Effector memory CD4-positive, alpha-beta T cell (primary cell): ENCODE measurements at regions not wholly inside any gene's neighbourhood (a gene's known extent, or its start where the extent isn't known, plus 50 kb on each side); places are given as distances from the start of the nearest gene placed in this dataset.

ENCODE experiments used
- DNase-seq, 3 donors: peaks; one replicate each; pipeline ENCODE4 v3.0.0-alpha.2; 2020
- H3K27ac ChIP-seq: 2 replicates; pipeline ENCODE4 v1.7.0; 2013; ENCODE audit warnings: mild to moderate bottlenecking, low read length, moderate library complexity; ENCODE audit not compliant: insufficient read depth, poor library complexity, severe bottlenecking
- H3K27me3 ChIP-seq: replicated peaks from 2 replicates; pipeline ENCODE4 v1.7.0; 2013; ENCODE audit warnings: mild to moderate bottlenecking, low read length; ENCODE audit not compliant: insufficient read depth, control insufficient read depth, poor library complexity, severe bottlenecking
- H3K36me3 ChIP-seq: 2 replicates; pipeline ENCODE4 v1.7.0; 2013; ENCODE audit warnings: mild to moderate bottlenecking, low read length, moderate library complexity; ENCODE audit not compliant: control insufficient read depth, insufficient read depth
- H3K4me1 ChIP-seq: 2 replicates; pipeline ENCODE4 v1.7.0; 2013; ENCODE audit warnings: low read length, mild to moderate bottlenecking; ENCODE audit not compliant: control insufficient read depth, insufficient read depth, poor library complexity, severe bottlenecking
- H3K4me3 ChIP-seq: 2 replicates; pipeline ENCODE4 v1.7.0; 2013; ENCODE audit warnings: low read length, low read depth, mild to moderate bottlenecking; ENCODE audit not compliant: insufficient read depth, poor library complexity, severe bottlenecking
- H3K9me3 ChIP-seq: 2 replicates; pipeline ENCODE4 v1.7.0; 2013; ENCODE audit warnings: mild to moderate bottlenecking, low read length, moderate library complexity; ENCODE audit not compliant: control insufficient read depth

- Histone ChIP-seq H3K36me3 (no peaks in the 10 kb centered on the region), H3K27ac (no peak overlapping the region), H3K27me3 (no peaks in the 10 kb centered on the region), H3K4me1 (peaks cover 17% of the 10 kb centered on the region), H3K4me3 (no peak overlapping the region), H3K9me3 (no peaks in the 10 kb centered on the region)
- no peak for DNase-seq
Observed at GRCh38 chr1:235925016-235925415, 58.3 kb upstream of the LYST start.

- Histone ChIP-seq H3K9me3 (no peaks in the 10 kb centered on the region), H3K27me3 (no peaks in the 10 kb centered on the region), H3K4me1 (peaks cover 17% of the 10 kb centered on the region), H3K27ac (peak overlapping the region; percentile 37), H3K4me3 (no peak overlapping the region), H3K36me3 (no peaks in the 10 kb centered on the region)
- DNase-seq = peak in 1 of 3 donors; percentile 9
Observed at GRCh38 chr1:235923466-235924021, 56.8 kb upstream of the LYST start.

DNA sequence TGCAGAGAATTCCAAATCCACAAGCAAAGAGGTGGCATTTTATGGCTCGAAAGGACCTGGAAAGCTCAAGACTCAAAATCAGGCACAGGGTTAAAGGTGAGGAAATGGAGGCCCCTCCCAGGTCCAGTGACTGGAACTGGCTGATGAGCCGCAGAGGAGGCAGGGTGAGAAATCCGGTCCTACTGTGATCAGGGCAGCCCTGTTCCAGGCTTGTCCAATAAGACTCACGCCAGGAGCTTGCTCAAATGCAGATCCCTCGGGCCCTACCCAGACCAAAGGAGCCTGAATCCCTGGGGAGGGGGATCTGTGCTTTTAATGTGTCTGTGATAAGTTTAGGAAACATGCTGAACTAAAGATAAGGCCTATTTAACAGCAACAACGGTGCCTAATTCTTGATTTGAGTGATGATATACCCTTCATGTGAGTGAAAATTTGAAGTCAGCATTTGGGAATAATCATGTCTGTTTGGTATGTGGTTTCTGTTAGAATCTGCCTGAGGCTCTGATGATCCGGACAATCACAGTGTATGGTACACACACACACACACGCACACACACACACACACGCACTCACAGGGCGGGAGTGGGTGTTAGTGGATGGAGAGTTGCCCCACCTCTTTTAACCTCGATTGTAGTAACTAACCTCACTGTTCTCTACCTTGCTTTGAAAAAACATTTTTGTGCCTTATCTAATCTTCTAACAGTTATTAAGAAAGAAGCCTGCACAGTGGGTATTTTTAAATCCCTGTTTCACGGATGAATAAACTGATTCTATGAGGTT is 54.1 kb upstream of the LYST start:
- peaks cover 17% of the 10 kb centered on the region for H3K4me1 ChIP-seq
- H3K36me3 ChIP-seq = no peaks in the 10 kb centered on the region
- DNase-seq = no peak
- H3K9me3 ChIP-seq = no peaks in the 10 kb centered on the region
- H3K27ac ChIP-seq = no peak overlapping the region
- no peak overlapping the region for H3K4me3 ChIP-seq
- no peaks in the 10 kb centered on the region for H3K27me3 ChIP-seq

DNA sequence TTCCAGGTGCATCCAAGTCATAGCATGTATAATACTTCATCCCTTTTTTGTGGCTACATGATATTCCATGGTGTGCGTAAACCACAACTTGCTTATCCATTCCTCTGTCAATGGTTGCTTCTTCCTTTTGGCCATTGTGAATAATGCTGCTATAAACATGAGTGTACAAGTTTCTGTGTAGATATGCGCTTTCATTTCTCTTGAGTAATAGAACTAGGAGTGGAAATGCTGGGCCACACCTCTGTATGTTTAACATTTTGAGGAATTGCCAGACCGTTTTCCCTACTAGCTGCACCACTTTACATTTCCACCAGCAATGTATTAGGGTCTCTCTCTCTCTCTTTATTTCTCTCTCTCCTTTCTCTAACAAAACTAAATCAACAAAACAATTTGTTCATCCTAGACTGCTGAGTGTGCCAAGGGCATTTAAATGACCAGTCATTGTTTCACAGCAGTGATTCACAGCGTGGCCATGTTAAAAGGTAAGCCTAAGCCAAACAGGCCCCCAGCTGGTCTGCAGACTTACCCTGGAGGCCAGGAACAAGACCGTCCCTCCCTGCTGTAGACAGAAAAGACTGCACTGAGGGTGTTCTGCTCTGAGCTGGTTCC is 53.2 kb upstream of the LYST start:
- no peak overlapping the region for H3K4me3 ChIP-seq
- H3K27ac ChIP-seq = no peak overlapping the region
- no peak for DNase-seq
- H3K27me3 ChIP-seq = no peaks in the 10 kb centered on the region
- H3K4me1 ChIP-seq = peaks cover 17% of the 10 kb centered on the region
- no peaks in the 10 kb centered on the region for H3K9me3 ChIP-seq
- H3K36me3 ChIP-seq = no peaks in the 10 kb centered on the region

DNA sequence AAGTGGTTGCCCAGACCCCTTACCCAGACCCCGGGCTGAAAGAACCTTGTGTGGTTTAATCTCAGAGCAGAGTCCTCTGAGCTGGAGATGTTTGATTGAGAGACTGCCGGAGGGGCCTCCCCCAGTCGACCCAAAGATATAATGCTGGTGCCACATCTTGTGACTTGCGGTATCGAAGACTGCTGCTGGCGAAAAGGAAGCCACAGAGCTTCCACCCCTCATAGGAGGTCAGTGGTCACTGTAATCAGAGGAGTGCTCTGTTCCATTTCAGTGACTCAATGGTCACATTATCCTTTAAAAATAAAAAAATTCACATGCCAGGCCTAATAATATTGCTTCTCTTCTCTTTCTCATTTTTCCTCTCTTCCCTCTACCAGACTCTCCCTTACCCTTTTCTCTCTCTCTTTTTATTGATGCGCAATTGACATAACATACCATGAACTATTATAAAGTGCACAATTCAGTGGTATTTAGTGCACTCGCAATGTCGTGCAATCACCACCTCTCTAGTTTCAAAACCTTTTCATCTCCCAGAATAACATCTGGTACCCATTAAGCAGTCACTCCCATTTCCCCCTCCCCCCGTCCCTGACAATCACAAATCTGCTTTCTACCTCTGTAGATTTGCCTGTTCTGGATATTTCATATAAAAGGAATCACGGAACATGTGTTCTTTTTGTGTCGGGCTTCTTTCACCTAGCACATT is 52.6 kb upstream of the LYST start:
- peaks cover 13% of the 10 kb centered on the region for H3K4me1 ChIP-seq
- no peaks in the 10 kb centered on the region for H3K9me3 ChIP-seq
- no peak overlapping the region for H3K27ac ChIP-seq
- no peak overlapping the region for H3K4me3 ChIP-seq
- no peaks in the 10 kb centered on the region for H3K36me3 ChIP-seq
- no peak for DNase-seq
- H3K27me3 ChIP-seq = no peaks in the 10 kb centered on the region

DNA sequence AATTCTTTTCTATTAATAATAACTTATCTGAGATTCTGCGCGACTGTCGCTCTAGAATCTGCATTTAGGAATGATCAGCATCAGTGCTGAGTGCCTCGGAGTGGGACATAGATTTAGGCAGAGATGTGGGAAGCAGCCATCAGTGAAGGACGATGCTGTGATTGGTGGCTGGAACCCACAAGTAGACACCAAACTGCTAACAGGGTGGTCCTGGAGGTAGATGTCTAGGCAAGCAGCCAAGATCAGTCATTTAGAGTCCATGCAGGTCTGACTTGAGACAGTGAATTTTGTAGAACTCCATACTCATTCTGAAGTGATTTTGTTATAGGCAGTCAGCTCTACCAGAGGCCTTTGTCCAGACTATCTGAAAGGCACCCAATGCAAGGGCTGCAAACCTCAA is 51.8 kb upstream of the LYST start:
- Histone ChIP-seq H3K4me3 (no peak overlapping the region), H3K9me3 (no peaks in the 10 kb centered on the region), H3K27me3 (no peaks in the 10 kb centered on the region), H3K27ac (no peak overlapping the region), H3K4me1 (peaks cover 5% of the 10 kb centered on the region), H3K36me3 (no peaks in the 10 kb centered on the region)
- DNase-seq = no peak

GRCh38 chr1:235918032-235918431 is 51.3 kb upstream of the LYST start:
- no peaks in the 10 kb centered on the region for H3K27me3 ChIP-seq
- H3K36me3 ChIP-seq = no peaks in the 10 kb centered on the region
- no peak for DNase-seq
- H3K9me3 ChIP-seq = no peaks in the 10 kb centered on the region
- peaks cover under 1% of the 10 kb centered on the region for H3K4me1 ChIP-seq
- no peak overlapping the region for H3K4me3 ChIP-seq
- no peak overlapping the region for H3K27ac ChIP-seq

DNA sequence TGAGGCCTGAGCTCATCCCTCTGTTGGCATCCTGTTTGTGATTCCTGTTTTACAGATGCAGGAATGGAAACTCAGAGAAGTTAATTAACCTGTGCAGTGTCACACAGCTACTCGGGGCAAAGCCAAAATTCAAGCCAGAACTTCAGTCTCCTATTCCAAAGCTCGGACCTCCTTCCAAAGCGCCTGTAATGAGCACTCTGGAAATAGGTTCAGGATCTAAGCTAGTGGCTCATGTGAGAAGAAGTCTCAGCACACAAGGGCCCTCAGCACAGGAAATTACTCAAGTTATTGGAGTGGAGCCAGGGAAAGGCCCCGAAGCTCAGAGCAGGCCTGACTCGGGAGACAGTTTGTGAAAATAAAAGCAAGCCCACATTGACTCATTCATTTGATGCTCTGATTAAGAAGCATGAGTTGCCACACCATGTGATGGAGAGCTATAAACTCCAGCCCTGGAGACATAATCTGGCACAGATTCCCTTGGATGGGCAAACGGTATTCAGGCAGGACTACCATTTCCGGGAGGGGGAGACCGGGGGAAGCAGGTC is 50.6 kb upstream of the LYST start:
- Histone ChIP-seq H3K36me3 (no peaks in the 10 kb centered on the region), H3K9me3 (no peaks in the 10 kb centered on the region), H3K4me1 (no peaks in the 10 kb centered on the region), H3K27ac (no peak overlapping the region), H3K4me3 (no peak overlapping the region), H3K27me3 (no peaks in the 10 kb centered on the region)
- peak; percentile 23 to 33 (median 32) for DNase-seq
